Gastroesophageal sphincter (tissue), 3 donors: ENCODE measurements at regions not wholly inside any gene's neighbourhood (a gene's known extent, or its start where the extent isn't known, plus 50 kb on each side); places are given as distances from the start of the nearest gene placed in this dataset.

Experiments
- EP300 ChIP-seq: sonication (generic); formaldehyde crosslinking; IDR thresholded peaks from one replicate; pipeline ENCODE4 v1.6.1; 2017; ENCODE audit warnings: antibody characterized with exemption, mild to moderate bottlenecking
- POLR2AphosphoS5 ChIP-seq: sonication (generic); formaldehyde crosslinking; IDR thresholded peaks from one replicate; pipeline ENCODE4 v1.6.1; 2017; ENCODE audit warnings: antibody characterized with exemption
- TF ChIP-seq, protein P1 (sequence below), 4 experiments: fragments of 200-600 bp in 2 of 4; fragments of 450-650 bp in 2 of 4; sonication (generic) in 1 of 4; IDR thresholded peaks; one replicate each; pipeline ENCODE4 v1.5.1; 2017 to 2019; ENCODE audit warnings: antibody characterized with exemption in 4 of 4, mild to moderate bottlenecking in 2 of 4, moderate library complexity in 2 of 4

DNA sequence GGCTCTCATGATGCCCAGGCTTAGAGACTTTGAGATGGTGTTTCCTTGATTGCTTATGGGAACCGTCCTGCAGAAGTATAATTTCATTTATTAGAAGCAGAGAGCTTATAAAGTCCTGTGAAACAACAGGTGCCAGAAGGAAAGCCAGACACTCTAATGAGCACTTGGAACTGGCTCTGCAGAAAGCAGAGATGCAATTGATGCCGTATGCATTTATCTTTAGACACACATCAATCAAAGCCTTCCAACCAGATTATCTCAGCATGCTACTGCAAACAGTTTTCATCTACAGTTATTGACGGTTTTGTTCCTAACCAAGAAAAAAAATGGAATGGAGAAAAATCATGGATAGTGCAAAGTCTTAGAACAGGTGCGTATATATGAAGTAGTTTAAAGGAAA, 371.7 kb upstream of the PRKCQ start:
- TF ChIP-seq, protein P1, sequence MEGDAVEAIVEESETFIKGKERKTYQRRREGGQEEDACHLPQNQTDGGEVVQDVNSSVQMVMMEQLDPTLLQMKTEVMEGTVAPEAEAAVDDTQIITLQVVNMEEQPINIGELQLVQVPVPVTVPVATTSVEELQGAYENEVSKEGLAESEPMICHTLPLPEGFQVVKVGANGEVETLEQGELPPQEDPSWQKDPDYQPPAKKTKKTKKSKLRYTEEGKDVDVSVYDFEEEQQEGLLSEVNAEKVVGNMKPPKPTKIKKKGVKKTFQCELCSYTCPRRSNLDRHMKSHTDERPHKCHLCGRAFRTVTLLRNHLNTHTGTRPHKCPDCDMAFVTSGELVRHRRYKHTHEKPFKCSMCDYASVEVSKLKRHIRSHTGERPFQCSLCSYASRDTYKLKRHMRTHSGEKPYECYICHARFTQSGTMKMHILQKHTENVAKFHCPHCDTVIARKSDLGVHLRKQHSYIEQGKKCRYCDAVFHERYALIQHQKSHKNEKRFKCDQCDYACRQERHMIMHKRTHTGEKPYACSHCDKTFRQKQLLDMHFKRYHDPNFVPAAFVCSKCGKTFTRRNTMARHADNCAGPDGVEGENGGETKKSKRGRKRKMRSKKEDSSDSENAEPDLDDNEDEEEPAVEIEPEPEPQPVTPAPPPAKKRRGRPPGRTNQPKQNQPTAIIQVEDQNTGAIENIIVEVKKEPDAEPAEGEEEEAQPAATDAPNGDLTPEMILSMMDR (IDR thresholded peaks at IDR 0.05) = no peak
- no peak for TF ChIP-seq POLR2AphosphoS5
- no peak for TF ChIP-seq EP300
